PC-3 (cell line): ENCODE measurements at regions not wholly inside any gene's neighbourhood (a gene's known extent, or its start where the extent isn't known, plus 50 kb on each side); places are given as distances from the start of the nearest gene placed in this dataset.

Experiments used
- ATAC-seq: fragments of 200-7000 bp; cut with Tn5 transposase; 2 replicates; pipeline ENCODE4 v1.9.1; 2020; ENCODE audit warnings: mild to moderate bottlenecking, moderate library complexity
- BruUV-seq: library from RNA; stranded (reverse); fragments of 400-500 nt; replicated peaks from 2 replicates; lab custom pipeline; 2021; lab: Mats Ljungman, UMichigan
- CTCF ChIA-PET: fragments of 300-600 bp; sonication (Branson Sonifier 250); formaldehyde crosslinking; loops from one replicate; lab custom pipeline; 2022; ENCODE audit warnings: antibody characterized with exemption; lab: Charles Lee
- POLR2A ChIA-PET: fragments of 300-600 bp; sonication (Branson Sonifier 250); formaldehyde crosslinking; loops from one replicate; lab custom pipeline; 2022; ENCODE audit warnings: antibody characterized with exemption; ENCODE audit not compliant: unreplicated experiment; lab: Charles Lee
- DNase-seq: peaks from one replicate; pipeline ENCODE4 v3.0.0-alpha.2; 2015
- H2AFZ ChIP-seq: fragments of 300-600 bp; sonication (generic); 2 replicates; pipeline ENCODE4 v1.6.0; 2016; ENCODE audit warnings: antibody characterized with exemption, low read length
- H3F3A ChIP-seq: fragments of 300-600 bp; sonication (generic); one replicate; pipeline ENCODE4 v1.6.0; 2017; ENCODE audit warnings: antibody characterized with exemption, low read length, control low read depth, mild to moderate bottlenecking; ENCODE audit not compliant: unreplicated experiment
- H3K27ac ChIP-seq: fragments of 300-600 bp; sonication (generic); 2 replicates; pipeline ENCODE4 v1.5.1; 2016; ENCODE audit warnings: mild to moderate bottlenecking, low read length
- H3K27me3 ChIP-seq: fragments of 300-600 bp; sonication (generic); 2 replicates; pipeline ENCODE4 v1.6.1; 2016; ENCODE audit warnings: low read length, mixed read lengths
- H3K36me3 ChIP-seq: fragments of 300-600 bp; sonication (generic); 2 replicates; pipeline ENCODE4 v1.6.1; 2016; ENCODE audit warnings: low read depth, mixed run types, low read length, mixed read lengths
- H3K4me1 ChIP-seq: fragments of 300-600 bp; sonication (generic); 2 replicates; pipeline ENCODE4 v1.5.1; 2016; ENCODE audit warnings: low read length; ENCODE audit not compliant: insufficient read depth
- H3K4me2 ChIP-seq: fragments of 300-600 bp; sonication (generic); 2 replicates; pipeline ENCODE4 v1.6.0; 2016; ENCODE audit warnings: low read length
- H3K4me3 ChIP-seq: fragments of 300-600 bp; sonication (generic); 2 replicates; pipeline ENCODE4 v1.5.1; 2016; ENCODE audit warnings: mild to moderate bottlenecking, low read length, mixed read lengths
- H3K79me2 ChIP-seq: fragments of 300-600 bp; sonication (generic); 2 replicates; pipeline ENCODE4 v1.6.1; 2017; ENCODE audit warnings: low read length, mixed read lengths
- H3K9ac ChIP-seq: fragments of 300-600 bp; sonication (generic); 2 replicates; pipeline ENCODE4 v1.6.0; 2016; ENCODE audit warnings: mild to moderate bottlenecking, low read length
- H3K9me2 ChIP-seq: fragments of 300-600 bp; sonication (generic); replicated peaks from 2 replicates; pipeline ENCODE4 v1.6.1; 2016; ENCODE audit warnings: mixed run types, low read length, mixed read lengths
- H3K9me3 ChIP-seq: fragments of 300-600 bp; sonication (generic); 2 replicates; pipeline ENCODE4 v1.6.1; 2016; ENCODE audit warnings: low read length, mixed read lengths
- H4K20me1 ChIP-seq: fragments of 300-600 bp; sonication (generic); 2 replicates; pipeline ENCODE4 v1.6.1; 2016; ENCODE audit warnings: low read length, mixed read lengths
- EZH2 ChIP-seq: fragments of 300-600 bp; sonication (generic); IDR thresholded peaks from one replicate; pipeline ENCODE4 v1.6.1; 2017; ENCODE audit warnings: antibody characterized with exemption, mild to moderate bottlenecking, low read length; ENCODE audit not compliant: unreplicated experiment
- EZH2phosphoT487 ChIP-seq: fragments of 300-600 bp; sonication (generic); IDR thresholded peaks from 2 replicates; pipeline ENCODE4 v1.6.1; 2018; ENCODE audit warnings: mild to moderate bottlenecking, antibody characterized with exemption, low read length, borderline replicate concordance
- intact Hi-C: fragments of 100-400 bp; cut with micrococcal nuclease; formaldehyde crosslinking; loops from 2 replicates; pipeline ENCODE4 v1.9.0; 2023
- TF ChIP-seq, protein P1 (sequence below): fragments of 300-600 bp; sonication (generic); conservative IDR thresholded peaks from 2 replicates; pipeline ENCODE4 v1.5.1; 2017; ENCODE audit warnings: antibody characterized with exemption, low read depth, mild to moderate bottlenecking, low read length

DNA sequence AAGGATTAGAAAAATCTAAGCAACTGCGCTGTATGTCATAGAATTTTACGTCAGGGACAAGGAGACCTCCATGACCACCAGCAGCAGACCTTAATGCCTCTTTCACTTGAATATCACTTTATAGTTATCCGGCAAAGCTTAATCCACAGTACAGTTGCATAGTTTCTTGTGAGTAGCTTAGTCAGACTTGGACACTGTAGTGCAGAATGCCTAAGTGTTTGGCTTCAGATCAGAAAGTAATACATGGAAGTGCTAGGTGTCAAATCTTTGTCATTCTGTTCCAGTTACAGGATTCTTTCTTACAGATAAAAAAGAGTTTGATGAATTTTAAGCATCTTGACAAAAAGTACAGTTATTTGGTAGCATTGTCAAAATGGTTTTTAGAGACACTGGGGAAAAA is 239.9 kb upstream of the PAPPA start:
- Histone ChIP-seq H3K4me3 (no peak overlapping the region), H3K27ac (no peak overlapping the region)

DNA sequence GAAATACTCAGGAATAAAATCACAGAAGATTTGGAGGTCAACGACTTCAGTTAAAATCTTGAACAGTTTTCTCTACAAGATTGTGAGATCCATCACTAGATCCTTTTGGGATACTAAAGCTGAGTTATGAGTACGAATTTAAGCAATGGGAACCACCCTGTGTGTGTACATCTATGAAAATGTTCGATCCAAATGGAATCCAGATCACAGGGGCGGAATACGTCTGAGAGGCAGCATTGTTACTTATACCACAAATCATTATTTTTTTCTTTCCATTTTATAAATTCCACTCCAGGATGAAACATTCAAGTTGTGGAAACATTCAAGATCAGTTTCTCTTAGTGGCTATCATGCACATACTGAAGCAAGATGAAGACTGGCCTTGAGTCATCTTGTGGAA is 239.3 kb upstream of the PAPPA start:
- no TSS peak for BruUV-seq

More for the DNA sequence above, 239.9 kb upstream of the PAPPA start:
- Histone ChIP-seq H3K9me3 (no peaks in the 10 kb centered on the region), H3K27me3 (no peaks in the 10 kb centered on the region), H3K79me2 (no peaks in the 10 kb centered on the region), H4K20me1 (no peaks in the 10 kb centered on the region), H2AFZ (no peak overlapping the region), H3F3A (no peaks in the 10 kb centered on the region), H3K36me3 (no peaks in the 10 kb centered on the region), H3K4me1 (no peaks in the 10 kb centered on the region), H3K4me2 (no peak overlapping the region), H3K9me2 (no peaks in the 10 kb centered on the region), H3K9ac (no peak overlapping the region)
- BruUV-seq = no TSS peak
- DNase-seq (no peak), ATAC-seq (no peak)
- ChIA-PET CTCF (no interaction called here), POLR2A (no interaction called here)
- intact Hi-C loops = no loop called here
- TF ChIP-seq, protein P1, sequence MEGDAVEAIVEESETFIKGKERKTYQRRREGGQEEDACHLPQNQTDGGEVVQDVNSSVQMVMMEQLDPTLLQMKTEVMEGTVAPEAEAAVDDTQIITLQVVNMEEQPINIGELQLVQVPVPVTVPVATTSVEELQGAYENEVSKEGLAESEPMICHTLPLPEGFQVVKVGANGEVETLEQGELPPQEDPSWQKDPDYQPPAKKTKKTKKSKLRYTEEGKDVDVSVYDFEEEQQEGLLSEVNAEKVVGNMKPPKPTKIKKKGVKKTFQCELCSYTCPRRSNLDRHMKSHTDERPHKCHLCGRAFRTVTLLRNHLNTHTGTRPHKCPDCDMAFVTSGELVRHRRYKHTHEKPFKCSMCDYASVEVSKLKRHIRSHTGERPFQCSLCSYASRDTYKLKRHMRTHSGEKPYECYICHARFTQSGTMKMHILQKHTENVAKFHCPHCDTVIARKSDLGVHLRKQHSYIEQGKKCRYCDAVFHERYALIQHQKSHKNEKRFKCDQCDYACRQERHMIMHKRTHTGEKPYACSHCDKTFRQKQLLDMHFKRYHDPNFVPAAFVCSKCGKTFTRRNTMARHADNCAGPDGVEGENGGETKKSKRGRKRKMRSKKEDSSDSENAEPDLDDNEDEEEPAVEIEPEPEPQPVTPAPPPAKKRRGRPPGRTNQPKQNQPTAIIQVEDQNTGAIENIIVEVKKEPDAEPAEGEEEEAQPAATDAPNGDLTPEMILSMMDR = no peak
- TF ChIP-seq EZH2 = no peak
- no peak for TF ChIP-seq EZH2phosphoT487

DNA sequence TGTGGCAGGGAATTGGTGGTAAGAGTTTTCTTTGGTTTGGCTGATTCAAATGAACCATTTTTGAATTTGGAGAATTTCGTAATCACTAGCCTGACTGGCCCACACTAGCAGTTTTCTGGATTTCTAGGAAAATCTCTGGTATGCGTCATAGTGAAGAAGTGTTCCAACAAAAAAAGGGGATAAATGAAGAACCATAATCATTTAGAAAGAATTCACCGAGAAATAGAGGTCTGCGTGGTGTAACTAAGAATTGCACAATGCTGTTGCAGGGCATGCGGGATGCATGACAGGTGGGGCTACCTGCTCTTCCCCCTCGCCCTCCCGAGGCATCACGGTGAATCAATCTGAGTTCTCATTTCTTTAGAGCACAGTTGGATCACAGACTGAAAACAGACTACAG is 232.3 kb upstream of the PAPPA start:
- Histone ChIP-seq H3K4me2 (no peak overlapping the region), H3K27ac (no peak overlapping the region), H3K9me3 (no peaks in the 10 kb centered on the region), H2AFZ (no peak overlapping the region), H3F3A (no peaks in the 10 kb centered on the region), H3K4me1 (peaks cover 4% of the 10 kb centered on the region; the same call in 1 of the 2 replicates), H3K9ac (no peak overlapping the region), H3K4me3 (no peak overlapping the region), H4K20me1 (no peaks in the 10 kb centered on the region), H3K36me3 (no peaks in the 10 kb centered on the region), H3K79me2 (no peaks in the 10 kb centered on the region), H3K27me3 (no peaks in the 10 kb centered on the region), H3K9me2 (no peaks in the 10 kb centered on the region)
- no TSS peak for BruUV-seq
- ChIA-PET CTCF (no interaction called here), POLR2A (no interaction called here)
- intact Hi-C loops = no loop called here
- ATAC-seq (no peak), DNase-seq (no peak)
- TF ChIP-seq EZH2phosphoT487 = no peak

More for the DNA sequence above, 239.3 kb upstream of the PAPPA start:
- Histone ChIP-seq H3K4me2 (no peak overlapping the region), H3K4me3 (no peak overlapping the region), H3K4me1 (no peaks in the 10 kb centered on the region), H2AFZ (no peak overlapping the region), H3K36me3 (no peaks in the 10 kb centered on the region), H3K9me3 (no peaks in the 10 kb centered on the region), H3K79me2 (no peaks in the 10 kb centered on the region), H3K9ac (no peak overlapping the region), H3K27me3 (no peaks in the 10 kb centered on the region), H3F3A (no peaks in the 10 kb centered on the region), H3K27ac (no peak overlapping the region), H3K9me2 (no peaks in the 10 kb centered on the region), H4K20me1 (no peaks in the 10 kb centered on the region)
- DNase-seq = no peak
- no peak for ATAC-seq
- intact Hi-C loops = no loop called here
- TF ChIP-seq, protein P1 = no peak
- POLR2A ChIA-PET = no interaction called here
- CTCF ChIA-PET = no interaction called here
